D721Med (cell line): ENCODE measurements at regions not wholly inside any gene's neighbourhood (a gene's known extent, or its start where the extent isn't known, plus 50 kb on each side); places are given as distances from the start of the nearest gene placed in this dataset.
A peak's percentile ranks its signal among the peaks of the same experiment; 100 is the strongest.

ENCODE experiments used
- DNase-seq: peaks from one replicate; pipeline ENCODE4 v3.0.0; 2011; ENCODE audit warnings: low spot score; ENCODE audit not compliant: insufficient read length
- FAIRE-seq: peaks from 2 replicates; lab custom pipeline; 2011; peaks lifted over from hg19 to GRCh38; lab: Jason Lieb, UNC
- CTCF ChIP-seq: IDR thresholded peaks from 2 replicates; pipeline ENCODE4 v1.5.1; 2012; ENCODE audit warnings: mild to moderate bottlenecking, control low read depth; ENCODE audit not compliant: insufficient read depth; ENCODE audit errors: missing control alignments

GRCh38 chr1:222941425-222941824 is 126.6 kb downstream of the DISP1 start:
- no peak for TF ChIP-seq CTCF
- FAIRE-seq (no peak), DNase-seq (no peak)

GRCh38 chr1:222946436-222946835 is 131.6 kb downstream of the DISP1 start:
- FAIRE-seq: no peak
- no peak for DNase-seq

GRCh38 chr1:222948079-222948478 is 133.2 kb downstream of the DISP1 start:
- no peak for TF ChIP-seq CTCF
- no peak for FAIRE-seq
- DNase-seq: no peak

More at GRCh38 chr1:222946436-222946835, 131.6 kb downstream of the DISP1 start:
- no peak for TF ChIP-seq CTCF

GRCh38 chr1:222950892-222951291 is 136.1 kb downstream of the DISP1 start:
- FAIRE-seq (peak; percentile 38), DNase-seq (no peak)
- TF ChIP-seq CTCF: no peak

GRCh38 chr1:222953585-222953984 is 138.7 kb downstream of the DISP1 start:
- TF ChIP-seq CTCF: no peak
- FAIRE-seq (no peak), DNase-seq (no peak)

GRCh38 chr1:222955964-222956363 is 141.1 kb downstream of the DISP1 start:
- no peak for TF ChIP-seq CTCF
- DNase-seq (no peak), FAIRE-seq (no peak)

GRCh38 chr1:222956601-222957000 is 141.8 kb downstream of the DISP1 start:
- TF ChIP-seq CTCF: no peak
- no peak for FAIRE-seq
- no peak for DNase-seq
